Superior temporal gyrus (tissue), 1 donor: ENCODE measurements at regions not wholly inside any gene's neighbourhood (a gene's known extent, or its start where the extent isn't known, plus 50 kb on each side); places are given as distances from the start of the nearest gene placed in this dataset.
"Not testable (repeated sequence)": the region's sequence is repeated elsewhere in the genome, so short reads cannot be mapped to it uniquely, and the experiment has no call there.

Experiments
- DNase-seq: peaks from one replicate; pipeline ENCODE4 v3.0.0-alpha.2; 2016; ENCODE audit errors: extremely low spot score

DNA sequence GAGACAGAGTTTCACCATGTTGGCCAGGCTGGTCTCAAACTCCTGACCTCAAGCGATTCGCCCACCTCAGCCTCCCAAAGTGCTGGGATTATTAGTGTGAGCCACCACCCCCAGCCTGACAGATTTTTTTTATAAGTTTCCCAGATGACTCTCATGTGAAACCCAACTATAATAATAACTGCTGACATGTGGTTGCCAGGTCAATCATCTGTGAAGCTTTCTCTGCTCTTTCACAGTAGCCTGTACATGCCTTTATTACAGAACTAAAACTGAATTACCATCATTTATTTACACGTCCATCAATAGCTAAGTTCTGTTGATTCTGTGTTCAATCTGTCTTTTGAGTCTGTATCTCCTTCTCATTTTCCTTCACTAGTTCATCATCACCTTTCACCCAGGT lies 218.5 kb downstream of the RPS29 start:
- DNase-seq: no peak

DNA sequence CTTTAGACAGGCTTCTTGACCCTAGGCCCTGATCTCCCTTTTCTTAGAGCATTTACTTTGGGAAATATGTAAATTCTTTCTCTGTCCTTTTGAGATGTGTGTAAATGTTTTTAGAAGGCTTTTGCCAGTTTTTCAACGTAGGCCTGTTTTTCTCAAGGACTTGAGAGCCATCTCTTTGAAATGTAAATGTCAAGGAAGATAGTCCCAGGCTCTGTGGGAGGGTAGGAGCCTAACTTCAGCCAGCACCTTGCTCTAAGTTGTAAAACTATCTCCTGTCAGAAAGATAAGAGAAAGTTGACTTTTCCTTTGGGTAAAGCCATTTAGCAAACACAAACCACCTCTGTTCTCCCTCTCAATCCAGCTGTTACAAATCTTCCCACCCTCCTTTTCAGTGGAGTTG lies 219.8 kb downstream of the RPS29 start:
- DNase-seq: no peak

DNA sequence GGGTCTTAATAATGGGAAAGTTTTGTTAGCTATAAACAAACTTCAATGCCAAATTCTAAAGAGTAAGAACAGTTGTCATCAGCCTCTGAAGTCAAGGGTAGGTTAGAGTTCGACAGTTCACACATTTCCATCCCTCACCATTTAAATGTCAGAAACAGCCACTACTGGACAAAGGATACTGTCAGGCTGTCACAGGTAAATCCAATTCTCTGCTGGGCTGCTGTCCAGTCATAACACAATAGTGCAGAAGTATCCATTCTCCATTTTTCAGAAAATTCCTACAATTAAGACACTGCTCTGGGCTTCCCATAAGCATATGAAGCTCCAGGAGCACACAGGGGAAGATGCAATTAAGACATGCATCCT lies 221.4 kb downstream of the RPS29 start:
- DNase-seq: no peak

DNA sequence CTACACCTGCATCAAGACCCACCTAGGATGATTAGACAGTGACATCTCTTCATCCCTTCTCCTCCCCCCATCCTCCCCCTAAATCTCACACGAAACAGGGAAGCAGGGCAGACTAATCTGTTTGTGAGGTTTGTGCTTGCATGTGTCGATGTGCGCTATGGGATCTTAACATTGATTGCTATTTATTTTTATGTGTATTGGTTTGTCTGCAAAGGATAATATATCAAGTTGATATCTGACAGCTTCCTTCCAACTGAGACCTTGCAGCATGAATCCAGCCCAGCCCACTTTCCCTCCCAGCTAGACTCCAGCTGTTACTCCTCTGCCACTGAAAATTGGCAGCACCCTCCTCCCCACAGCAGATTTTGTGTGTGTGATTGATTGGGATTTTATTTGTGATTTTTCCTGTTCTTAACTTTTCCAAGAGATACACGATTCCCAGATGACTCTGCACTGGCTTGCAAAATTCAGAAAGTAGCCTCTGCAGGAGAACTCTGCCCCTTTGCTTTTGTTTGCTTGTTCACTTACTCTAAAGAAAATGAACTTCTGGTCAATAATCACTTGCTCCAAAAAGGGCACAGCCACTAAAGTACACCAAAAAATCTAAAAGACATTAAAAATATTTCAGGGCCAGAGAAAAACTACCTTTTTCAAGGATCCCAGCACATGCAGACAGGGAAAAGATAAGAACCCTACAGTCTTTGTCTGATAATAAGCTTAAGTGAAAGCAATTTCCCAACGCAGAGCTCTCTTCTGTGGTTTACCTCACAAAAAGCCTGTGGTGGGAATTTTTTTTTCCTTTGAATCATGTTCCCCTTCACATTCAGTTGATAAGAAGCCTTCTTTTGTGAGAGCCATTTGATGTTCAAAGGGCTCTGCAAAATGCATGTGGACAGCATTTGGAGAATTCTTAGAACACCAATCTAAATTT lies 222.1 kb downstream of the RPS29 start:
- no peak for DNase-seq

DNA sequence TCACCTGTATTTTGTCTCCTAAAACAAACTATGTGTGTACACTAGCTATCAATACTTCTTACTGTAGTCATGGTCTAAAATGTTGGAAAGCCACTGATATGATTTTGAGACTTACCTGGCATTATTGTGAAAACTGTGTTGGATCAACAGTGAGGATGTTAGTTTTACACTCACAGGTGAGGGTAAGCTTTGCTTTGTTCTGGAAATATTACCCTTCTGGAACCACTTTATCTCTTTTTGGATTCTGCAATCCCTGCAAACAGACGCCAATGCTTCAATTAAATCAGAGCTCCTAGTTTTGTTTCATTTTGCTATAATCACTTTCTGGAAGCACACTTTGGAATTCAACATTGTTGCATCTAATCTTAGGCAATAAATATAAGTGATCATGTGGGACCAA lies 223.3 kb downstream of the RPS29 start:
- no peak for DNase-seq

DNA sequence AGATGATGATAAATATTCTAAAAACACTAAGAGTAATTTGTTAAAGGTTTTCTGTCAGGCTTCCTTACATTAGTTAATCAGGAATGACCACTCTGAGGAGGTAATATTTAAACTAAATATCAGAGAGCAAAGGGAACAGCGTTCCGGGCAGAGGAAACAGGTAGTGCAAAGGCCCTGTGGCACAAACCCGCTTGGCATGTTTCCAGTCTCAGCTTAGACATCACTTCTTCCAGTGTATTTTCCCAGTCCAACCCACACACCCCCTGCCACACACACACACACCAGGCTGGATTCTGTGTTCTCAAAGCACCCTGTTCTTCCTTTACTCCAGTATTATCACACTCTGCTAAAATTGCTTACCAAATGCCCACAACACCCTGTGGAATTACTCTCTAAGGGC lies 247.1 kb downstream of the RPS29 start:
- DNase-seq: no peak

DNA sequence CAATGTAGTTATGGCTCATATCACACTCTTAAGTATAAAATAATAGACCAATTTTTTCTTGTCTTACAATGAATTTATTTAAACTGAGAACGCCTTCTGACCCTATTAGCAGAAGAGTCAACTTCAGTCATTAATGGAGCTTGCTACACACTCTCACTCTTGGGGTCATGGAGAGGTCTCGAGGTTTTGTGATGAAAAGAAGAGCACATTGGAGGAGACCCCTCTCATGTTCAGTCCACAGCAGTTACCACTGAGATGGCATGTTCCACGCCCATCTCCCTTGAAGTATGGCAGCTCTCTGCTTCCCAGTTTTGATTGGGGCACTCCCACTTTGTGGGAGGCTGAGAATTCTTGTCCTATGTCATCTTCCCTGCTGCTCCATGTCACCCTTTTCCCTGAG lies 266.4 kb downstream of the RPS29 start:
- DNase-seq: no peak

DNA sequence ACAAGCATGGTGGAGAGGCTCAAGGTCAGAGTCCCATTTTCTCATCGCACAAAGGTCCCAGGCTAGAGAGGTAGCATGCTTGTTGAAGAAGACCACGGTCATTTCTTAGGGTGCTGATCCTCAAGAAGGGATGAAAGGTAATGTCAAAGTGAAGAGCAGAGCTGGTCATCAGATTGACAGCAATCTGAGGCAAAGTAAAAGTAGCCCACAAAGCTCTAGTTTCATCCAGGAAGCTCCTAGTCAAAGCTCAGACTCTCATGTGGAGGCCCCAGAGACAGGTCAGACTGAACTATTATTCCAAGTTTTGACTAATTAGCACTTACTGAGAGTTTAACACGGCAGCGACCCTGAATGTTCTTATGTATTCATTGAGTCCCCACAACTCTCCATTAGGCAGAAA lies 270.6 kb downstream of the RPS29 start:
- DNase-seq: no peak

DNA sequence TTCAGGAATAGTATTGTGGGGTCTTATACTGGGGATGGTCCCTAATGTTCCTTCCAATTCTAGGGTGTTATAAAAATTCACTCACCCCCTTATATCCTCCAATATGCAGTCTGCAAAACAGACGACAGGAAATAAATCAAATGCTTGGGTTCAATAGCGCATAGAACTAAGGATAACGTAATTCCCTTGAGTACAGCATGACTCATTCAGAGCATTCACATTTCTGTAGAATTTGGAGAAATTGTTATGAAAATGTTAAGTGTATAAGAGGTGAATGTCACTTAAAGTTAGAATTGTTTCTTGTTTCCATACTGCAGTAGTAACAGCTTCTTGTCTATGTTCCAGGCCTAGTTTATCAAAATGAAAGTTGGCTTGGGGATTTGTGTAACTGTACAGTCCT lies 271.4 kb downstream of the RPS29 start:
- no peak for DNase-seq

DNA sequence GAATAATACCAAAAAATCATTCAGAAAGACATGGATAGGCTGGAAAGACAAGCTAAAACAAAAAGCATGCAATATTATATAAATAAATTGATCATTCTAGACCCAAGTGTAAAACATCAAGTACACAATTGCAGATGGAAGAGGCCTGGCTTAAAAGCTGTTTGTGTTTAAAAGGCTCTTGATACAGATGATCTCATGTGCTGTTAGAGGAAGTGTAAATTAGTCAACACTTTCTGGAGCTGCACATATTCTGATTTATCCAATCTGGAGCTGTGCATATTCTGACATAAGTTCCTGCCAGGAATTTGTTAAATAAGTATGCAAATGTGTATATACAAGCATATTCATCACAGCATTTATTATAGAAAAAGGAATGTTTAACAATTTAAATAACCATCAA lies 273.1 kb downstream of the RPS29 start:
- no peak for DNase-seq

DNA sequence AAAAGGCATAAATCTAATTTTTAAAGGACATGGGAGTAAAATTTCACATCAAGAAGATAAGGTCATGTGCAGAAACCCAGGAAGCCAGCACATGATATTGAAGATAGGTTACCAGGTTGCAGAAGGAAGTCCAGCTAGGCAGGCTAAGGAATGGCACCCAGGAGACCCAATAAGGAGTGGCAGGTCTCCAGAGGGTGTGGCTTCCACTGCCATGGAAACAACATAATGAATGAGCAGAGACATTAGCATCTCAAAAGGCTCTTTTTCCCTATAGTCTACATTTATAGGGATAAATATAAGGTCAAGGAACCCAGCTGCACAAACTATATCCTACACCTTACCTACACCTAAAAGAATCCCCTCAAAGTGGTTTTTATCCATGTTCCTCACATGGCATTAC lies 275.9 kb downstream of the RPS29 start:
- no peak for DNase-seq

DNA sequence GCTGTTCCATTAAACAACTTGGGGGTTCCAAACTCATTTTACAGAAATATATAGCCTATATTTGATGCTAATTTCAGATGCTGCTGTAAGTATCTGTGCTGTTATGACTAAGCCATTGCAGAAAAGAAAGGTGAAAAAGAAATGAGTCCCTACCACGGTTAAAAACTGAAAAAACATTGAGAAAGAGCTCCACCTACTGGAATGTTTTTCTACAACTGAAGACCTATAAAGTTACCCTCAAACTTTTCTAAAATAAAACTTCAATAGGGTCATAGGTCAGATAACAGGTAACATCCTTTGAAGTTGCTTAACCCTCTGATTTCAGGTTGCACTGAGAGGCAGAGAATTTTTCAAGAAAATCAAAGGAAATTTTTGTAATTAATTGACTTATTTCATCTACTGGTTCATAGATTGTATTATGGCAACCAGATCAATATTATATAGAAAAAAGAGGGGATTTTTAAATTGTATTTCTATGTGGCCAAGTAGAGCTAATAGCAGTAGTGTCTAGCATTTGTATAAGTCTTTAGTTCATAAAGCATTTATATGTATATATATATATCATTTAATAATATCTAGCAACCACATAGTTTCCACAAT lies 279.9 kb downstream of the RPS29 start:
- DNase-seq: peak; percentile 70

DNA sequence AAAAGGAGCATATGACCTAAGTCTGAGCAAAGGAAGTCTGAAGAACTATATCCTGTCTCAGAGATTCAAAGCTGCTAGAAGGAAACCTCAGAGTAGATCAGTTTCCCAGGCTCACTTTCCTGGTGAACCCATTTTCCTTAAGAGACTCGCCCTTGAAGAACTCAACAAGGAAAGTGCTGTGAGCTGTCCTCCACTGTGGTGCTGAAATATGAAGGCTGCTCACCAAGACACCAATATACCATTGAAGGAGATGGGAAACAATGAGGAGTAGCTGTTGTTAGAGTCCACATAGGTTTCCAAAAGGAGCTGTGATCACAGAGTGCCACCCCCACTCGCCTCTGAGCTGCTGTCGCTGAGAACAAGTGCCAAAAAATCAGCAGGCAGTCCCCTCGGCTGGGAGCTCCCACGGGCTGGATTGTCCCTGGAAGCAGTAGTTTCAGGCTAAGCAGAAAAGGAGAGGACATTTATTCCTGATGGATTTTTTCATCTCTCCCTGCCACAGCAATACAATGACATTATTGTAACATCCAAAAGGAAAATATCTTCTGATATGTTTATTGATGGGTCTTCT lies 282.1 kb downstream of the RPS29 start:
- DNase-seq: peak; percentile 48

DNA sequence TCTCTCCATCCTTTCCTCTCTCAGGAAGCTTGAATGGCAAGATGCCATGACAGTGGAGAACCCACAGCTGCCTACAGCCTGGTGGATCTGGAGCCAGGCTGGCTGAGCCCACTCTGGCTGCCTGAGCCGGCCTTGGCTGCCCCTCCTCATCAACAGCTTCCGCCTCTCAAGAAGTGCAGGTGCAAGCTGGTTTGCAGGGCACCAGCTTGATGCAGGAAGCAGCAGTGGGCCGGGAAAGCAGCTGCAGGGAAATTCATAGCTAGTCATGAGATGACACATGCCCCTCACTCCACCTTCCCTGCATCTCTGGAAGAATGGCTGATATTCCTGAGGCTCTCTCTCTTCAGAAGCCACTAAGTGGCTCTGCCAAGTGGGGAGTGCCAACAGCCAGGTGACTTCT lies 289.1 kb downstream of the RPS29 start:
- no peak for DNase-seq

DNA sequence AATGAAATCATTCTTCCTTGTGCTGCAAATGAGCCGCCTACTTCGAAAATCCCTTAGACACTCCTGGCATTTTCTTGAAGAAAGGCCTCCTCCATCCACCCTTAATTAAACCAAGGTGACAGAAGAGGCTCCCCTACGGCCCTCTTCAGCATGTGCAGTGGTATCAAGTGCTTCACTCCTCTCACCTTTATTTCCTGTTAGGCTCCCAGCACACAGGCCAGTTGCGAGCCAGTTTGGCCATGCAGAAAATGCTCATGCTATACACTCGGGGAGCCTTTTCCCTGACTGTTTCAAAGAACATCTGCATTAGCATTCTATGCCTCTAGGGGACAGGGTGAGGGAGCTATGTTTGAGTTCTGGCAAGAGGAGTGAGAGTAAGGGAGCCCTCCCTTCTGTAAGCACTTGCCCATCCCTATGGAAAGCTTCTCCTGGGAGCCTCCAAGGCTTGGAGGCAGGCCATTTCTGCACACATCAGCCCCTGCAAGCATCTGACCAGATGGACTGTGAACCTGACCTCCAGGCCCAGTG lies 291.5 kb downstream of the RPS29 start:
- DNase-seq: no peak

DNA sequence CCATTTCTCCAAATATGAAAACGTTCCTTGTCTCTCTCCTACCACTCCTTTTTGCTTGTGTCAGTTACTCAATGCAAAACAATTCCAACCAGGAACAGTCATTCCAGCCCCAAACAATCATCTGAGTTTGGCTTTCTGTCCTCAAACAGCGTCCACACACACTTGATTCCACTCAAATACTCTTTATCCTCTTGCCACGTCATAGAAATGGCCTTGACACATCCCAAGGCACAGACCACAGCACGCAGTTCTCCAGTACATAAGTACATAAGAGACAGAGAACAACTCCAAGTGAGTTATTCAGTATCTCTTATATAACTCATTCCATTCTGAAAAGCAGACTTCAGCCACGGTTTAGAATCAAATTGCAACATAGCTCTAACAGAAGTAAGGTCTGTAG lies 299.2 kb downstream of the RPS29 start:
- DNase-seq: no peak

DNA sequence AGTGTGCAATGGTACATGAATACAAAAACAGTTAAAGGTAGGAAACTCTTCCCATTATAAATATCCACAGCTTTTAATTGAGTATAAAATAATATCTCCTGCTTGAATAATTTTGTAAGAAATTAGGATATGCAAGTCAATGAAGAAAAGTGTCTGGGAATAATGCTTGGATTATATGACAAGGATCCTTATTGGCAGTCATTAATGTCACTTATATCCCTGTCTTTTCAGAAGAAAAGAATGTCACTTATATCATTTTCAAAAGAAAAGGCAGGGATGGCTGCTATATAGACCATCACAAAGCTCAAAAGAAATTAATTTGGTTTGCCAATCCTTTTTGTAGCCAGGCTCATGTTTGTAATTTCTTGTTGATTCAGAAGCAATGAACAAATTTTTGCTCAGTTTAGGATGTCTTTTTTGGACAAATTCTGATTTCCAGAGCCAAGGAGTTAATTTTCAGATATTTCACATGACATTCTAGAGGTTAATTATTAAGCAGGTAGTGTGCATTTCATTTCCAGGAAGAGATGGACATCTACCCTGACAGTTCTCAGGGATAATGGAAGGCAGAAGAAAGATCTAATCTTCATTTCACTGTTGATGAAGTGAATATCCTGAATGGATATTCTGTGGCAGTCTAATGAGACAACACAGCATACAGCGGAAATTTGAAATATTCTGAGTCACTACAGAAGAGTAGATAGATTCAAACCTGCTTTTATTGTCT lies 299.8 kb downstream of the RPS29 start:
- DNase-seq: no peak

DNA sequence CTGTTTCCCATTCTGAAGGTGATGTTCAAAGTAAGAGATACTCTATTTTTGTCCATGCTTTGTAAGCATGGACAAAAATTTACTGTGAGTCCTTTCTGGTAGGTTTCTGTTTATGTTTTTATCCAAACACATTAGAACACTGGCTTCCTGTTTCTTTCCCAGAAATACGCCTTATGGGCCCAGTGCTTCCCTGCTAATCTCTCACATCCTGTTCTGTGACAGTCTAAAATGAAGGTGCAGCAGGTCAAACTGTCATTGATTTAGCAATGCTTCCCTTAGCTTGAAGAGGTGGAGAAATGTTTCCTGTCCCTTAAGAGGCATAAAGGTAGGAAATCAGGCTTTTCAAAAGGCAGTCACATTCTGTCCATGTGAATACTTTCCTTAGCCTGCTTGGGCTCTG lies 305.6 kb downstream of the RPS29 start:
- DNase-seq: no peak

DNA sequence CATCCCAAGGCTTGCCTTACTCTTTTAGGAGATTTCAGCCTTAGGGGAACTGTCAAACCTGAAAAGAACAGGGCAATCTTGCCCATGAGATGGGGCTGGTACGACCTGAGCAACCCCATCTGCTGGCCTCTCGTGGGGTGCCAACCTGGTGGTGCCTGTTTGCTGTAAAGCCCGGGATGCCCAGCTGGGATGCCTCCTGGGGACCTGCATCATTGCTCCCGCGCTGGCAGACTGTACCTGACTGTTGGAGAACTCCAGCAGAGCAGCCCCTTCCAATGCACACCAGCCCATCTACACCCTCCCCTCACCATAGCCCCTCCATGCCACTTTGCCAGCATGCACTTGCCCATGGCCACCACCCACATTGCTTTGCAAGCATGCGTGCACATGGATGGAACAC lies 335.7 kb downstream of the RPS29 start:
- no peak for DNase-seq

DNA sequence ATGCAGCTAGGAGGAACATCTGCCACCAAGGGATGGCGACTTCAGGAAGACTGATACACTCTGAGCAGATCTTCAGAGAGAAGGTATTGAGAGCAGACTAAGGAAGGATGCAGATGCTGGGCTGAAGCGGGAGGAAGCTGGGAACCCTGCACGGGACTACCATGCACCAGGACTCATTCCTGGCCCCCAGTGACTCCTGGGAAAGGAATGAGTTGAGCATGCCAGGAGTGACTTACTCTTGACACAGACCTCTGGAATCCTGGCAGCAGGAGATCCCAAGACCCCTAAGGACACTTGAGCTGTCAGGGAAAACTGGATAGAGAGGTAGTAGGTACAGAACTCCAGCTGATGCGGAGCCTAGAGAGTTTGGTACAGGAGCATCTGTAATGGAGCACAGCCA lies 336.1 kb downstream of the RPS29 start:
- no peak for DNase-seq

DNA sequence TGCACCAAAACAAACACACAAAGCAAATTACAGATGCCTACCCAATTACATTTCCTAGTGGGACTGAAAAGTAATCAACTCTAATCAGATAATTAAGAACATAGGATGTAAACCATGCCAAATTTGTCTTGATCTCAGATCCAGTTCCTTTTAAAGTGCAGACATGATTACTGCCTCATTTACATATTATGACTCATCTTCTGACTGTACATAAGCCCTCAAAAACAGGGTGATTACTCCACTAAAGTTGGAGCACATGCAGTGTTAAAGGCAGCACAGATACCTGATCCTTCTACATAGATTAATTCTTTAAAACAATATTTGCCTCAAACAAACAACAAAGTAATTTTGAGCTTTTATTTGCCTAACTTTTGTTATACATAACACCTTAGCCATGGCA lies 337.2 kb downstream of the RPS29 start:
- no peak for DNase-seq

DNA sequence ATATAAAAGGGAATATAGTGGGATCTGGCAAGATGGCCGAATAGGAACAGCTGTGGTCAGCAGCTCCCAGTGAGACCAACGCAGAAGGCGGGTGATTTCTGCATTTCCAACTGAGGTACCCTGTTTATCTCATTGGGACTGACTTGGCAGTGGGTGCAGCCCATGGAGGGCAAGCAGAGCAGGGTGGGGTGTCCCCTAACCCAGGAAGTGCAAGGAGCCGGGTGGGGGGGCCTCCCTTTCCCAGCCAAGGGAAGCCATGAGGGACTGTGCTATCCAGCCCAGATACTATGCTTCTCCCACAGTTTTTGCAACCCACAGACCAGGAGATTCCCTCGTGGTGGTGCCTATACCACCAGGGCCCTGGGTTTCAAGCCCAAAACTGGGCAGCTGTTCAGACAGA lies 342.4 kb downstream of the RPS29 start:
- not testable (repeated sequence) for DNase-seq
